ENCODE measurements at regions not wholly inside any gene's neighbourhood (a gene's known extent, or its start where the extent isn't known, plus 50 kb on each side); places are given as distances from the start of the nearest gene placed in this dataset.

DNA sequence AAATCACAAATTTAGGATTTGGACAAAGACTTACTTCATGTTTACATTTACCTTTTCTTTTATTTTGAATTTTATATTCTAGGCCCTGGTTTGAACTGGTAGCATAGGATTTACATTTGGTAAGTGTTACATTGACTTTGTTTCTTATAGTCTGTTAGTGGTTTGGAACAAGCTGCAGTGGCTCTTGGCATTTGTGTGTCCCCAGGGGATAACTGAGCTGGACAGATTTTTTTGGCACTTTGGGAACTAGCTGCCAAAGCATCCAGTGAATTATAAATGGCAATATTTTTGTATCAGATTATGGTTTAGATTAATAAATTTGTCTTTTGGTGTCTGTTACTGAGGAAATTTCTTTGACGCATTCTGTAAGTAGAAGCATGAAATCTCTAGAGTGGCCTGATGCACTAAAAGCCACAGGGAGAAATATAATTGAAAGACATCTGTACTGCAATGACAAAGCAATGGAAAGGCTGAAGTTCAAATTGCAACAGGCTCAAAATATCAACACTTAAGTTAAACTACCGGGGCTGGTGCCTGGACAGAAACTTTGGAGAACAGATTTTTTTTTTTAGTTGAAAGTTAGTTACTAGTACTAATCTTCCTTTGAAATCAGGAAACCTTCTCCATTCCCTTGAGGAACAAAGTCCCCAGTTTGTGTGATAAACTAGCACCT is 107.6 kb upstream of the PLCXD3 start:
- Histone ChIP-seq H3F3A (ENCODE audit: insufficient read depth, low read length) (no peaks in the 10 kb centered on the region), H4K20me1 (ENCODE audit: insufficient read depth, low read length) (no peaks in the 10 kb centered on the region), H3K9ac (ENCODE audit: low read length) (no peak overlapping the region), H3K9me3 (replicated peaks; ENCODE audit: insufficient read depth, low read length) (no peaks in the 10 kb centered on the region), H3K36me3 (replicated peaks; ENCODE audit: insufficient read depth, low read length) (no peaks in the 10 kb centered on the region), H3K27ac (ENCODE audit: low read length) (no peak overlapping the region), H3K4me3 (ENCODE audit: low read length) (no peak overlapping the region), H3K79me2 (ENCODE audit: low read length) (no peaks in the 10 kb centered on the region), H3K27me3 (replicated peaks; ENCODE audit: insufficient read depth, low read length) (no peaks in the 10 kb centered on the region), H3K9me2 (replicated peaks; ENCODE audit: insufficient read depth, low read length) (no peaks in the 10 kb centered on the region), H3K4me2 (ENCODE audit: low read depth, low read length) (no peak overlapping the region), H3K4me1 (ENCODE audit: low read length) (no peaks in the 10 kb centered on the region), H2AFZ (ENCODE audit: low read length) (no peak overlapping the region)
- TF ChIP-seq, protein P1, sequence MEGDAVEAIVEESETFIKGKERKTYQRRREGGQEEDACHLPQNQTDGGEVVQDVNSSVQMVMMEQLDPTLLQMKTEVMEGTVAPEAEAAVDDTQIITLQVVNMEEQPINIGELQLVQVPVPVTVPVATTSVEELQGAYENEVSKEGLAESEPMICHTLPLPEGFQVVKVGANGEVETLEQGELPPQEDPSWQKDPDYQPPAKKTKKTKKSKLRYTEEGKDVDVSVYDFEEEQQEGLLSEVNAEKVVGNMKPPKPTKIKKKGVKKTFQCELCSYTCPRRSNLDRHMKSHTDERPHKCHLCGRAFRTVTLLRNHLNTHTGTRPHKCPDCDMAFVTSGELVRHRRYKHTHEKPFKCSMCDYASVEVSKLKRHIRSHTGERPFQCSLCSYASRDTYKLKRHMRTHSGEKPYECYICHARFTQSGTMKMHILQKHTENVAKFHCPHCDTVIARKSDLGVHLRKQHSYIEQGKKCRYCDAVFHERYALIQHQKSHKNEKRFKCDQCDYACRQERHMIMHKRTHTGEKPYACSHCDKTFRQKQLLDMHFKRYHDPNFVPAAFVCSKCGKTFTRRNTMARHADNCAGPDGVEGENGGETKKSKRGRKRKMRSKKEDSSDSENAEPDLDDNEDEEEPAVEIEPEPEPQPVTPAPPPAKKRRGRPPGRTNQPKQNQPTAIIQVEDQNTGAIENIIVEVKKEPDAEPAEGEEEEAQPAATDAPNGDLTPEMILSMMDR (IDR thresholded peaks at IDR 0.05; ENCODE audit: low read length) = no peak
- TF ChIP-seq EZH2phosphoT487 (IDR thresholded peaks at IDR 0.05; ENCODE audit: low read length) (no peak), EZH2 (optimal IDR thresholded peaks at IDR 0.05; ENCODE audit: low read depth, low read length) (no peak)
- no peak for DNase-seq

DNA sequence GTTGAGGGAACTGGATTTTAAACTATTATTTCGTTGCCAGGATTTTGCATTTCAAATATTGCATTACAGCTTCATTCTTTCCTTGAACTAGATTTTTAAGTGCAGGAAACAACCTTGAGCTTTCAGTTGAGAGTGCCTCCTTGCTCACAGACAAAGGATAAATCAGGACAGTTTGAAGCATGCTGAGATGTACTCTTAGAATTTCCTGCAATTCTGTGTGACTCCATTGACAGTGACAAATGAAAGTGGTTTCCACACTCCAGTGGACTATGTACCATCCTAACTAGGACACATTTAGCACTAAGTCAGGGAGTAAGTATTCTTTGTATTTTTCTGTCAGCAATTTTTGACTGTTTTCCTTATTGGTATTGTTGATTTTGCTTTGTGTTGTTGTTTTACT is 100.0 kb upstream of the PLCXD3 start:
- H3K27me3 ChIP-seq (replicated peaks; ENCODE audit: insufficient read depth, low read length) = no peaks in the 10 kb centered on the region

DNA sequence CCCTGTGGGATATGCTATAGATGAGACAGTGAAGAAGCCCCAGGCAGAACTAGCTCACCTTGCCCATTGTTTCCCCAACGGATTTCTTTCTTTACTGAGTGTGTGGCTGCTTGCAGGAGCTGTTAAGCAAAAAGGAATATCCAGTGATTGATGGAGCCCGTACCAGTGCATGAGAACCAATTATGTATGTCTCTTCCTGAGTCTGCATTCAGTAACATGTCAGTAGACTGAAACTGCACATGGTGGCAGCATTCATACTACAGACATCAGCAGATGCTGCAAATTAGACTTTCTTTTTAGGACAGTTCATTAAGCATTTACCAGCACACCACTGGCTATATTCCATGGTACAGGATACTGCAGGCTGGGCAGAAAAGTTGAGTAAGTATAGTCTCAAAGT is 90.3 kb upstream of the PLCXD3 start:
- no peaks in the 10 kb centered on the region for H3F3A ChIP-seq (ENCODE audit: insufficient read depth, low read length)
- no peak overlapping the region for H2AFZ ChIP-seq (ENCODE audit: low read length)
- no peaks in the 10 kb centered on the region for H3K79me2 ChIP-seq (ENCODE audit: low read length)
- no peaks in the 10 kb centered on the region for H4K20me1 ChIP-seq (ENCODE audit: insufficient read depth, low read length)
- no peak overlapping the region for H3K4me2 ChIP-seq (ENCODE audit: low read depth, low read length)
- no peaks in the 10 kb centered on the region for H3K4me1 ChIP-seq (ENCODE audit: low read length)
- no peak overlapping the region for H3K27ac ChIP-seq (ENCODE audit: low read length)
- no peaks in the 10 kb centered on the region for H3K27me3 ChIP-seq (replicated peaks; ENCODE audit: insufficient read depth, low read length)
- no peak for DNase-seq
- no peak overlapping the region for H3K4me3 ChIP-seq (ENCODE audit: low read length)
- no peak for TF ChIP-seq EZH2phosphoT487 (IDR thresholded peaks at IDR 0.05; ENCODE audit: low read length)
- H3K9me2 ChIP-seq (replicated peaks; ENCODE audit: insufficient read depth, low read length) = no peaks in the 10 kb centered on the region
- no peaks in the 10 kb centered on the region for H3K9me3 ChIP-seq (replicated peaks; ENCODE audit: insufficient read depth, low read length)
- H3K9ac ChIP-seq (ENCODE audit: low read length) = no peak overlapping the region
- no peaks in the 10 kb centered on the region for H3K36me3 ChIP-seq (replicated peaks; ENCODE audit: insufficient read depth, low read length)

More for the DNA sequence above, 100.0 kb upstream of the PLCXD3 start:
- Histone ChIP-seq H3K27ac (ENCODE audit: low read length) (no peak overlapping the region), H4K20me1 (ENCODE audit: insufficient read depth, low read length) (no peaks in the 10 kb centered on the region), H3K4me1 (ENCODE audit: low read length) (no peaks in the 10 kb centered on the region), H3K9me2 (replicated peaks; ENCODE audit: insufficient read depth, low read length) (no peaks in the 10 kb centered on the region), H3K9me3 (replicated peaks; ENCODE audit: insufficient read depth, low read length) (no peaks in the 10 kb centered on the region), H3K9ac (ENCODE audit: low read length) (no peak overlapping the region), H3K36me3 (replicated peaks; ENCODE audit: insufficient read depth, low read length) (no peaks in the 10 kb centered on the region), H3K79me2 (ENCODE audit: low read length) (no peaks in the 10 kb centered on the region), H3K4me2 (ENCODE audit: low read depth, low read length) (no peak overlapping the region), H2AFZ (ENCODE audit: low read length) (no peak overlapping the region), H3K4me3 (ENCODE audit: low read length) (no peak overlapping the region), H3F3A (ENCODE audit: insufficient read depth, low read length) (no peaks in the 10 kb centered on the region)
- no peak for DNase-seq
- TF ChIP-seq EZH2phosphoT487 (IDR thresholded peaks at IDR 0.05; ENCODE audit: low read length) = no peak
- TF ChIP-seq, protein P1 (IDR thresholded peaks at IDR 0.05; ENCODE audit: low read length) = no peak
- no peak for TF ChIP-seq EZH2 (optimal IDR thresholded peaks at IDR 0.05; ENCODE audit: low read depth, low read length)

DNA sequence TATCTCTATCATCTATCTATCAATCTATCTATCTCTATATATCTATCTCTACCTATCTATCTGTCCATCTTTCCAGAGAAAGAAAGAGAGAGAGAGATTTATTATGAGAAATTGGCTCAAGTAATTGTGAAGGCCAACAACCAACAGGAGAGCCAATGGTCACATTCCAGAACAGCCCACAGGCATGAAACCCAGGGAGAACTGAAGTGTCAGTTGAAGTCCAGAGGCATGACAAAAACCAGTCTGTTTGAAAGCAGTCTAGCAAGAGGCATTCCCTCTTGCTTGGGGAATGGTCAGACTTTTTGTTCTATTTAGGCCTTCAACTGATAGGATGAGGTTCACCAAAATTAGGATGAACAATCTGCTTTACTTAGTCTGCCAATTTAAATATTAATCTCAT is 87.6 kb upstream of the PLCXD3 start:
- no peak for DNase-seq
- no peaks in the 10 kb centered on the region for H3K36me3 ChIP-seq (replicated peaks; ENCODE audit: insufficient read depth, low read length)
- H3K4me1 ChIP-seq (ENCODE audit: low read length) = no peaks in the 10 kb centered on the region
- no peak overlapping the region for H3K27ac ChIP-seq (ENCODE audit: low read length)
- no peak for TF ChIP-seq EZH2phosphoT487 (IDR thresholded peaks at IDR 0.05; ENCODE audit: low read length)
- TF ChIP-seq, protein P1 (IDR thresholded peaks at IDR 0.05; ENCODE audit: low read length) = no peak
- no peak for TF ChIP-seq EZH2 (optimal IDR thresholded peaks at IDR 0.05; ENCODE audit: low read depth, low read length)
- no peaks in the 10 kb centered on the region for H3K79me2 ChIP-seq (ENCODE audit: low read length)
- no peaks in the 10 kb centered on the region for H3K9me3 ChIP-seq (replicated peaks; ENCODE audit: insufficient read depth, low read length)
- H3F3A ChIP-seq (ENCODE audit: insufficient read depth, low read length) = no peaks in the 10 kb centered on the region
- no peak overlapping the region for H3K4me2 ChIP-seq (ENCODE audit: low read depth, low read length)
- H3K27me3 ChIP-seq (replicated peaks; ENCODE audit: insufficient read depth, low read length) = no peaks in the 10 kb centered on the region
- no peak overlapping the region for H2AFZ ChIP-seq (ENCODE audit: low read length)
- no peak overlapping the region for H3K4me3 ChIP-seq (ENCODE audit: low read length)
- H3K9ac ChIP-seq (ENCODE audit: low read length) = no peak overlapping the region
- H4K20me1 ChIP-seq (ENCODE audit: insufficient read depth, low read length) = no peaks in the 10 kb centered on the region
- H3K9me2 ChIP-seq (replicated peaks; ENCODE audit: insufficient read depth, low read length) = no peaks in the 10 kb centered on the region
